Esophagus muscularis mucosa (tissue), 4 donors: ENCODE measurements at regions not wholly inside any gene's neighbourhood (a gene's known extent, or its start where the extent isn't known, plus 50 kb on each side); places are given as distances from the start of the nearest gene placed in this dataset.

Experiments used
- DNase-seq: peaks from one replicate; pipeline ENCODE4 v3.0.0-alpha.2; 2017; ENCODE audit errors: extremely low spot score
- H3K27ac ChIP-seq, 4 donors: fragments of 200-600 bp; sonication (generic); replicated peaks in 1 of 4; 1 replicate in 3 of 4; 2 replicates in 1 of 4; pipeline ENCODE4 v1.5.1; 2016 to 2019; ENCODE audit warnings: mild to moderate bottlenecking in 1 of 4
- H3K27me3 ChIP-seq, 4 donors: fragments of 200-600 bp; sonication (generic); one replicate each; pipeline versions ENCODE4 v1.5.1 to v1.6.0; 2016 to 2019
- H3K36me3 ChIP-seq, 4 donors: fragments of 200-600 bp; sonication (generic); one replicate each; pipeline ENCODE4 v1.5.1; 2016 to 2019
- H3K4me1 ChIP-seq, 4 donors: fragments of 200-600 bp; sonication (generic); one replicate each; pipeline ENCODE4 v1.5.1; 2016 to 2019
- H3K4me3 ChIP-seq, 4 donors: fragments of 200-600 bp; sonication (generic); 1 replicate in 2 of 4; 2 replicates in 2 of 4; pipeline ENCODE4 v1.5.1; 2016 to 2019; ENCODE audit warnings: mild to moderate bottlenecking in 4 of 4, moderate library complexity in 1 of 4
- H3K9me3 ChIP-seq, 4 donors: fragments of 200-600 bp; sonication (generic); 1 replicate in 3 of 4; 2 replicates in 1 of 4; pipeline ENCODE4 v1.5.1; 2016 to 2019
- CTCF ChIP-seq, 3 experiments: fragments of 200-600 bp in 2 of 3; fragments of 450-650 bp in 1 of 3; sonication (generic) in 2 of 3; IDR thresholded peaks; one replicate each; pipeline ENCODE4 v1.5.1; 2017 to 2019; ENCODE audit warnings: antibody characterized with exemption in 3 of 3, mild to moderate bottlenecking in 2 of 3, moderate library complexity in 1 of 3
- EP300 ChIP-seq: sonication (generic); formaldehyde crosslinking; IDR thresholded peaks from one replicate; pipeline ENCODE4 v1.6.1; 2017; ENCODE audit warnings: antibody characterized with exemption
- POLR2A ChIP-seq: fragments of 450-650 bp; IDR thresholded peaks from one replicate; pipeline ENCODE4 v1.6.1; 2017; ENCODE audit warnings: antibody characterized with exemption, moderate library complexity, mild to moderate bottlenecking, low read depth
- POLR2AphosphoS5 ChIP-seq, 2 donors: sonication (generic); formaldehyde crosslinking; IDR thresholded peaks; one replicate each; pipeline ENCODE4 v1.6.1; 2017; ENCODE audit warnings: antibody characterized with exemption in 2 of 2
- WGBS: methylation state at CpG from one replicate; pipeline ENCODE4 v1.1.5; 2018; 5-methylcytosine and 5-hydroxymethylcytosine counted together
- intact Hi-C: fragments of 100-400 bp; cut with DNase I; formaldehyde crosslinking; loops from one replicate; pipeline ENCODE4 v1.15.1; 2023

GRCh38 chr15:98075441-98075840, 114.9 kb downstream of the ARRDC4 start:
- intact Hi-C loops: loop anchor here (10.0 kb wide), 1 partner anchor 51 kb away; no protein-coding TSS in a partner anchor
- Histone ChIP-seq H3K9me3 (no peaks in the 10 kb centered on the region), H3K27ac (peak overlapping the region in 3 of 4 donors; percentile 73 to 82 (median 74)), H3K4me3 (no peak overlapping the region), H3K27me3 (no peaks in the 10 kb centered on the region), H3K36me3 (no peaks in the 10 kb centered on the region), H3K4me1 (peaks cover 17 to 27% (median 21%) of the 10 kb centered on the region in 4 donors)
- DNase-seq: no peak
- TF ChIP-seq POLR2A: no peak
- TF ChIP-seq CTCF (IDR thresholded peaks at IDR 0.05): no peak
- no peak for TF ChIP-seq EP300
- TF ChIP-seq POLR2AphosphoS5 (IDR thresholded peaks at IDR 0.05): no peak

GRCh38 chr15:98076021-98076816, 115.7 kb downstream of the ARRDC4 start:
- Histone ChIP-seq H3K27ac (peak overlapping the region; percentile 60 to 82 (median 74)), H3K4me1 (peaks cover 17 to 27% (median 21%) of the 10 kb centered on the region in 4 donors), H3K9me3 (no peaks in the 10 kb centered on the region), H3K27me3 (no peaks in the 10 kb centered on the region), H3K4me3 (no peak overlapping the region), H3K36me3 (no peaks in the 10 kb centered on the region)
- no peak for DNase-seq
- 41% methylated on average over 8 of the region's 8 CpGs for WGBS
- intact Hi-C loops: loop anchor here (10.0 kb wide), 1 partner anchor 51 kb away; no protein-coding TSS in a partner anchor
- TF ChIP-seq POLR2AphosphoS5 (IDR thresholded peaks at IDR 0.05) (peak; percentile 55 to 60), EP300 (peak; percentile 41), POLR2A (no peak), CTCF (IDR thresholded peaks at IDR 0.05) (no peak)

GRCh38 chr15:98077186-98077585, 116.7 kb downstream of the ARRDC4 start:
- no peak for DNase-seq
- H3K27me3 ChIP-seq: no peaks in the 10 kb centered on the region
- H3K27ac ChIP-seq: peak overlapping the region; percentile 60 to 82 (median 74)
- TF ChIP-seq POLR2AphosphoS5 (IDR thresholded peaks at IDR 0.05) (peak in 1 of 2 donors; percentile 7), POLR2A (no peak)
- intact Hi-C loops: loop anchor here (10.0 kb wide), 1 partner anchor 52 kb away; no protein-coding TSS in a partner anchor
- WGBS: 61% methylated on average over 8 of the region's 8 CpGs
- no peaks in the 10 kb centered on the region for H3K9me3 ChIP-seq
- H3K36me3 ChIP-seq: no peaks in the 10 kb centered on the region
- H3K4me1 ChIP-seq: peaks cover 17 to 27% (median 21%) of the 10 kb centered on the region in 4 donors
- H3K4me3 ChIP-seq: no peak overlapping the region

GRCh38 chr15:98080791-98081190, 120.3 kb downstream of the ARRDC4 start:
- H3K27ac ChIP-seq: no peak overlapping the region
- 91% methylated on average over 2 of the region's 2 CpGs for WGBS
- TF ChIP-seq POLR2AphosphoS5 (IDR thresholded peaks at IDR 0.05): no peak
- no peak for TF ChIP-seq POLR2A
- no peak for TF ChIP-seq EP300
- no peak for TF ChIP-seq CTCF (IDR thresholded peaks at IDR 0.05)
- peaks cover 14 to 18% (median 15%) of the 10 kb centered on the region in 4 donors for H3K4me1 ChIP-seq
- no peak for DNase-seq
- H3K9me3 ChIP-seq: no peaks in the 10 kb centered on the region
- no peaks in the 10 kb centered on the region for H3K27me3 ChIP-seq
- intact Hi-C loops: loop anchor here (10.0 kb wide), 1 partner anchor 344 kb away; no protein-coding TSS in a partner anchor
- H3K4me3 ChIP-seq: no peak overlapping the region
- H3K36me3 ChIP-seq: no peaks in the 10 kb centered on the region

GRCh38 chr15:98083203-98083910, 122.9 kb downstream of the ARRDC4 start:
- intact Hi-C loops: loop anchor here (10.0 kb wide), 1 partner anchor 341 kb away; no protein-coding TSS in a partner anchor
- Histone ChIP-seq H3K27ac (no peak overlapping the region), H3K4me1 (no peaks in the 10 kb centered on the region), H3K9me3 (peaks cover 0 to 5% (median 2%) of the 10 kb centered on the region in 4 donors), H3K27me3 (no peaks in the 10 kb centered on the region), H3K4me3 (no peak overlapping the region), H3K36me3 (no peaks in the 10 kb centered on the region)
- no peak for DNase-seq
- WGBS: 79% methylated on average over 14 of the region's 14 CpGs
- TF ChIP-seq EP300: no peak
- TF ChIP-seq POLR2AphosphoS5 (IDR thresholded peaks at IDR 0.05): no peak
- TF ChIP-seq CTCF (IDR thresholded peaks at IDR 0.05): no peak
